GM21381 (cell line): ENCODE measurements at regions not wholly inside any gene's neighbourhood (a gene's known extent, or its start where the extent isn't known, plus 50 kb on each side); places are given as distances from the start of the nearest gene placed in this dataset.
A peak's percentile ranks its signal among the peaks of the same experiment; 100 is the strongest.

Experiments used
- ATAC-seq: cut with Tn5 transposase; IDR thresholded peaks from one replicate; pipeline ENCODE4 v1.9.1; 2021; ENCODE audit warnings: mild to moderate bottlenecking, moderate library complexity; ENCODE audit not compliant: unreplicated experiment

DNA sequence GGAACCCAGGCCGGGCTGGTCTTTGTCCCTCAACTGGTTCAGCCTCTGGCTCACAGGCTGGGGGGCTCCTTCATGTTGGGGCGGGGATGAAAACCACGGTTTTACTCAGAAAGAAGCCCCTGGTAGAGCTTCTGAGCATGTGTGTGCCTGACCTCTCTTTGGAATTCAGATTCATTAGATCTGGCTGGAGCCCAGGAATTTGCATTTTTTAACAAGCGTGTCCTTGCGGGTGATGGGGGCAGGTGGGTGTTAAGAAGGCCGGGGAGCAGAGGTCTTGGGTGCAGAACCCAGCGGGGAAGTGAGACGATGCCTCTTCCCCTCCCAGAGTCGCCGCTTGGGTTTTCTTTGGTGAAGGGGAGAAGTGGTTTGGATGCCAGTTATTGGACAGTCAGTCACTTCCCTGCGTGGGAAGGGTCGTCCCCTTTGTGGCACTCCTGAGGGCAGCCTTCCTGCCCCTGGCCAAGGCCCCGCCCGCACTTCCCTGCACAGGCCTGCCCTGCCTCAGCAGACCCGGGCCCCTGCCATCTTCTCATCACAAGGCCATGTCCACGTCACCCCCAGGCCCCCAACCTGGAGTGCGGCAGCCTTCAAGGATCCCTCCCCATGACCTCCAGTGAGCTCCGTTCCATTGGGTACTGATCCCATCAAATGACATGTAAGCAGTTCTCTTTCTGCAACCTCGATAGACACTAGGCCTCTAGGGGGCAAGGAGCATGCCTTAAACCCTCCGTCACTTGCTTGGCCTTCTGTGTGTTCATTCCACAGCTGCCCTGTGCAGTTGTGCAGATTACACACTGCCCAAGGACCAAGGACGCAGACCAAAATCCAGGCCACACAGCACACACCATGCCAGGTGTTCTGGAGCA, 177.7 kb upstream of the CIBAR2 start:
- no peak for ATAC-seq

DNA sequence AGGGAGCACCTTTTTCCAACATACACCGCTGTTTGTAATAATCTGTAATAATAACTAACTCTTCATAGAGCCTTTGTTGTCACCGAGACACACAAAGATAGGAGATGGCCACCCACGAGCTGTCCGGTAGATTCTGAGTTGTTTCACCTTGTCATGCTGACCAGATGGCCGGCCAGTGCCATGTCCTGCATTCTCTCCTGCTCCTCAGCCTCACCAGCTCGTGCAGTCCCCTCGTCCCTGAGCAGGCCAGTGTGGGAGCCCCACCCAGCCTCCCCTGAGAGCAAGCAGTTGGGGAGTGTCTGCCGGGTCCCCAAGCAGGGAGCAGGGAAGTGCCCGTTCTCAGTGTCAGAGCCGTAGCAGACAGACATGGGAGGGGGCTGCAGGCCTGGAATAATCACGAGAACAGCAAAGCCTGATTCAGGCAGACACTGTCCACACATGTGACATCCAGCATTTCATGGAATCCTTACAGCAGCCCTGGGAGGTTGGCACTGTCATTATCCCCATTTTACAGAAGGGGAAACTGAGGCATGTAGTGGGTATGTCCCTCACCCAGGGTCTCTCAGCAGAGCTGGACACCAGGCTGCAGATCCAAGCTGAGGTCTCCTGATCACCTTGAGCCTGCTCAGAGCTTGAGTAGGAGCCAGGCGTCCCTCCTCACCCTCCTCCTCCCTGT, 178.5 kb upstream of the CIBAR2 start:
- ATAC-seq = no peak

DNA sequence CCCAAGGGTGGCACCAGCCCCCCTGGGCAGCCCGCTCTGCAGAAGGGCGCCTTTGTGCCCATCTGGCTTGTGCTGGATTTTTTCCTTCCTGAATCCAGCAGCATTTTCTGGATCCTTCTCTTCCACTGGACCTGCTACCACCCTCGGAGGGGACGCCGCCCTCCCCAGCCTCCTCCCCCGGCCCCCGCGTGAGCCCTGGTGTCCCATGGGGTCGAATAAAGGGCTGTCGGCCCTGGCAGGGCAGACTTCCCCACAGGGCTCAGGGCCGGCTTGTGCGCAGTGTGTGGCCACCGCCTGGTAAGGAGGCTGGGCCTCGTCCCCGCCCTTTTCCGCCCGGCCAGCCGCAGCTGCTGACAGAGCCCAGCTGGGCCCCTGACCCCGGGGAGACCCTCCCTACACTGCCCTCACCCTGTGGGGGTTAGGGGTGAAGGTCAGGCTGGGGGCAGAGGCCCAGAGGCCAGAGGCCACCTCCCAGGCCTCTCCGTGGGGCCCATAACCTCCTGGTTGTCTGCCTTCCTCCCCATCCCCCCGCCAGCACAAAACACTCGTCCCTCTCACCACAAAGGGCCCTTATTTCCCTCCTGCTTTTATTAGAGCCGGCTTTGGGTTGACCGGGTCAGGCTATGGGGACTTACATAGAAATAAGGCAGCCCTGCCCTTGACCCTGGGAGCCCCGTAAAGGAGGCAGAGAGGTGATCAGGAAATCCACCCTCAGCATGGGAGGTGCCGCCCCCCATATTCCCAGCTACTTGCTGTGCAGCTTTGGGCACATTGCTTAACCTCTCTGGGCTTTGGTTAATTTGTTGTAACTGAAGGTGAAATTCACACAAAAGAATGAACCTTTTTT, 179.3 kb upstream of the CIBAR2 start:
- ATAC-seq = no peak

DNA sequence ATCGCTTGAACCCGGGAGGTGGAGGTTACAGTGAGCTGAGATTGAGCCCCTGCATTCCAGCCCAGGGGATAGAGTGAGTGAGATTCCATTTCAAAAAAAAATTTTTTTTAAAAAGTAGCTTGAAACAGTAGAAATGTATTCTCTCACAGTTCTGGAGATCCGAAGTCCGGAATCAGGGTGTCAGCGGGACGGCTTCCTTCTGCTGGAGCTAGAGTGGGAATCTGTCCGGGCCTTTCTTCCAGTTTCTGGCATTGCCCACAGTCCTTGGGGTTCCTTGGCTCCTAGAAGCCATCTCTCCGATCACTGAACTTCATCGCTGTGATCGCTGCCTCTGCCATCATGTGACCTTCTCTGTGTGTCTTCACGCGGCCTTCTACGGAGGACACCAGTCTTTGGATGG, 181.2 kb upstream of the CIBAR2 start:
- no peak for ATAC-seq

DNA sequence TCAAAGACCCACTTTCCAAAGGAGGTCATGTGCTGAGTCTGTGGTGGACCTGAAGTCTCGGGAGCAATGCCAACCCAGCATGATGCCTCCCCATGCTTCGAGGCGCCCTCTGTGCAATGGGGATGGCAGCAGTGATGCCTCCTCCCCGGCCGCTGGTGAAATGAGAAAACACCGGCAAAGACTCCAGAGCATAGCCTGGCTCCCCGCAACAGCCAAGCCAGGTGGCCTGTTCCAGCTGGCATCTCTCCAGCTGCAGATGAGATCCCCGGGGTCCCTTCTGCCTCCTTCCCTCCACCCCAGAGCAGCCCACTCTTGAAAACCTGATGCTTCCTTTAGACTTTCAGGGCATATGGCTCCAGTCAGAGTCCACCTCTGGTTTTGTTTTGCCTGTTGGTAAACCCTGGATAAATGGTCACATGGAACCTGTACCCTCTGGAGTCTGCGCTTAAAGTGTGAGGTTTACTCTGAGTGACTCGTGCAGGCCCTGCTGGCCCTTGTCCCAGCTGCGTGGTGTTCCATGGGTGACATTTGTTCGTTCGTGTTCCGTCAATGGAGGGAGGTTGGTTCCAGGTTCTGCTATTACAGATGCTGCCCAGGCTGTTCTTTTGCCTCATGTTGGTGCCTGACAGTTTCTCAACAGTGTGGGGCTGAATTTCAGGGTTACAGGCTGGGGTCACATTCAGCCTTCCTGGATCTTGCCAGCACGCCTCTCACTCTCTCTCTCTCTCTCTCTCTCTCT, 181.8 kb upstream of the CIBAR2 start:
- no peak for ATAC-seq

DNA sequence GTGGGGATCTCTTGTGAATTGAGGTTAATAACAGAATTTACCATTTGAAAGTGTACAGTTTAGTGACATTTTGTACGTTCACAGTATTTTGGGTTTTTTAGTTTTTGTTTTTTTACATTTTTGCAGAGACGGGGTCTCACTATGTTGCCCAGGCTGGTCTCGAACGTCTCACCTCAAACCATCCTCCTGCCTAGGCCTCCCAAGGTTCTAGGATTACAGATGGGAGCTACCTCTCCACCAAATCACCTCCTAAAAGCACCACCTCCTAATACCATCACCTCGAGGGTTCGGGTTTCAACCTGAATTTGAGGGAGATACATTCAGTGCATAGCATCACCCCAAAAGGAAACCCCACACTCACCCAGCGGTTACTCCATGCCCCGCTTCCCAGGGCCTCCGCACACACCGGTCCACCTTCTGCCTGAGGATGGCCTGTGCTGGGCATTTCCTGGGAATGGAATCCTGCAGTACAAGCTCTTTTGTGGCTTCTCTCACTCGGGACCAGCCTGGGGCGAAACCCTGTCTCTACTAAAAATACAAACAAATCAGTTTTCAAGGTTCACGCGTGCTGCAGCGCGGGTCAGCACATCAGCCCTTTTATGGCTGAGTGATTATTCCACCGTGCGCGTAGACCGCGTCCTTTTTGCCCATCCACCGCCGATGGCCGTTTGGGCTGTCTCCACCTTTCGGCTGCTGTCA, 182.7 kb upstream of the CIBAR2 start:
- ATAC-seq = no peak

DNA sequence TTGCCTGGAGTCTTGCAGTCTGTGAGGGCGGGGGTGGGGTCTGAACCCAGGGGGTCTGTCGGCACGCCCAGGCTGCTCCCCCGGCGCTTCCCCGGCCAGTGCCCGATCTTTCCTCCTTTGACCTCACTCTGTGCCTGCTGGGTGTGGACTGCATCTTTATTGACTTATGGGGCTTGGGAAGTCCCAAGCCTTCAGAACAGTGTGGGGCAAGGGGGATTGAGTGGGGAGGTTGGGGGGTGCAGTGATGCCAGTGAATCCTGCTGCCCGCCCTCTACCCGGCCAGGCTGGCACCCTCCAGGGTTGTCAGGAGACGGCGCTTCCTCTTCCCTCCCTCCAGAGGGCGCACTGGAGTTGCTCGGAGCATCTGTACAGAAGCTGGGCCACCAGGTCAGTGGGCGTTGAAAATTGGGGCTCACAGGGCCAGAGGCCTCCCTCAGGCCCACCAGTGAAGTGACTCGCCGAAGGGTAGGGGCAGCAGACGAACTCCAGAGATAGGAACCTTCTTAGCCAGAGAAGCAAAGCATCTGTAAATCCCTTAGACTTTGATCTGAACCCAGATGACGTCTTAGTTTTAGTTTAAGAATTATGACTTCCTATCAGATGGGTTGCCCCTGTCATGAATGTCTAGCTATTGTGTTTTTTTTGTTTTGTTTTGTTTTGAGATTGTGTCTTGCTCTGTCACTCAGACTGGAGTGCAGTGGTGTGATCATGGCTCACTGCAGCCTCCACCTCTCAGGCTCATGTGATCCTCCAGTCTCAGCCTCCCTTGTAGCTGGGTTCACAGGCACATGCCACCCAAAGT, 184.8 kb upstream of the CIBAR2 start:
- no peak for ATAC-seq

DNA sequence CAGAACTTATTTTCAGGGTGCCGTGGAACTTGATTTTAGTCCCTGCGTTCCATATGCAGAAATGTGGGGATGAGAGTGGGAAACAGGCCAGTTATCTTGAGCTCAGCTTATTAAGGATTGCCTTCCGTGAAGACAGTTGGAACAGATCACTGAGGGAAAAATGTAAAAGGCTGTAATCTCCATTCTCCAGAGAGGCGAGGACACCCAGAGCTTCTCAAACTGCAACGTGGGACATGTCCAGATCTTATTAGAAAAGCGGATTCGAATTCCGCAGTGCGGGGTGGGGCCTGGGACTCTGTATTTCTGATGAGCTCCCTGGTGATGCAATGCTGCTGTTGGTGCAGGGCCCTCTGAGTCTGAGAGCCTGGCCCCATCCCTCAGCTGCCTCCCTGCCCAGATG, 185.6 kb upstream of the CIBAR2 start:
- no peak for ATAC-seq

DNA sequence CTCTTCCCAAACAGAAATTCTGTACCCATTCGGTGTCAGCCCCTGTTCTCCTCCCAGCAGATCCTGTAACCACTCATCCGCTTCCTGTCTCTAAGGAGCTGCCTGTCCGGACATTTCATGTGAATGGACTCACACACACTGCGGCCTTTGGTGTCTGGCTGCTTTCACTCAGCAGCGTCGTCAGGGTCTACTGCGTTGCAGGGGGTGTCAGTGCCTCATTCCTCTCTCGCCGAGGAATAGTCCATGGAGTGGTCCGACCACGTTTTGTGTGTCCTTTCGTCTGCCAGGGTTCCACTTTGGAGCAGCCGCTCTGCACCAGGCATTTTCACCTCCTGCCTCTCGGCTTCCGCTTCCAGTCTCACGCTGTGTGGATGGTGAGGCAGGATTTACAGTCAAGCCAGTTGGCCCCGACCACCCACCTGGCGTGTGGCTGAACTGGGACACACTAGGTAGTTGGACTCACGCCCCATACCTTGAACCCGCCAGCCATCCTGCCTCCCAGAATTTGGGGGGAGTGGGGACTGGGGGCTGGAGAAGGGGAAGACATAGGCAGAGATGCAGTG, 188.2 kb upstream of the CIBAR2 start:
- ATAC-seq = no peak

DNA sequence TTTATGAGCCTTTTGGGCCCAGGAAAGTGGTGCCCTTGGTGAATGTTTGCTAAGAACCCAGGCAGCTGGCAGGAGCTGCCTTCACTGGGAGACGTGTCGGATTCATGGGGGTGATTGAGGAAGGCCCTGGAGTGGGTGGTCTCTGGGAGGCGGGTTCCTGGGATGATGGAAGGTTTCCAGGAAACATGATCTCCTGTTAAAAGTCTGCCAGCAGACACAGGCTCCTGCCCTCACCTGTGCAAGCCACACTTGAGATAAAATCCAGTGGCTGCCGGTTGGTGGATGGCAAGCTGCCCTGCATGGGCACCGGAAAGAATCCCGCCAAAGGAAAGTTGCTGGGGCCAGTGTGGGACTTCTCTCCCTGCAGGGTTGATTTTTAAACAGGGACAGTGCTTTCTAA, 189.0 kb upstream of the CIBAR2 start:
- ATAC-seq = no peak

DNA sequence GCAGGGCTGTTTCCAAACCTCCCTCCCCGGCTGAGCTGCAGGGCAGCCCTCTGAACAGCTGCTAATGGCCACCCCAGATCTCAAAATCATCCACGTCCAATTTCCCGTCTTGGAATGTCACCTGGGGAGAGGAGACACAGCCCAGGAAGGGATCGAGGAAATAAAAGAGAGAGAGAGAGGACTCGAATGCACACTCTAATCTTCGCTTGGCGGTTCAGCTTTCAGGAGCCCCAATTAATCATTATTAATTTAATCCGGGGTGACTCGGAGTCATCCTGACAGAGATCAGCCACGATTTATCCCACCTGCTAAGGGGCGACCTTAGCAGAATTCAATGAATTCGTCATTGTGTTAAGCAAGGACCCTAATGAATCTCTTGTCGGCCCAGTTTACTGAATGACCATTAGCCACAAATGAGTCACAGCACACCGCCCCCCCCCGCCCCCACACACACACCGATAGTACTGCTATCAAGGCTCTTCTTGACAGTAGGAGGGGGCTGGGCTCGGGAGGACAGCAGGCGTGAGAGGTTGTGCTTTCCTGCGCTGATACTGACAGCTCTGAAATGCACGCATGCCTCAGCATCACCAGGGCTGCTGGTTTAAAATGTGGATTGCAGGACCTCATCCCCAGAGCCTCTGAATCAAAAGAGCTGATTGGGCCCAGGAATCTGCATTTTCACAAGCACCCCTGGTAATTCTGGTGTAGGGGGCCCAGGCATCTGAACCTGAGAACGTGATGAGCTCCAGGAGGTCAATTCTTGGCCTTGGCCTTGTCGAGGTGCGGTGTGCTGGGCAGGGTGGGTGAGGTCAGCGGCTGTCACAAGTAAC, 190.0 kb upstream of the CIBAR2 start:
- ATAC-seq = no peak

DNA sequence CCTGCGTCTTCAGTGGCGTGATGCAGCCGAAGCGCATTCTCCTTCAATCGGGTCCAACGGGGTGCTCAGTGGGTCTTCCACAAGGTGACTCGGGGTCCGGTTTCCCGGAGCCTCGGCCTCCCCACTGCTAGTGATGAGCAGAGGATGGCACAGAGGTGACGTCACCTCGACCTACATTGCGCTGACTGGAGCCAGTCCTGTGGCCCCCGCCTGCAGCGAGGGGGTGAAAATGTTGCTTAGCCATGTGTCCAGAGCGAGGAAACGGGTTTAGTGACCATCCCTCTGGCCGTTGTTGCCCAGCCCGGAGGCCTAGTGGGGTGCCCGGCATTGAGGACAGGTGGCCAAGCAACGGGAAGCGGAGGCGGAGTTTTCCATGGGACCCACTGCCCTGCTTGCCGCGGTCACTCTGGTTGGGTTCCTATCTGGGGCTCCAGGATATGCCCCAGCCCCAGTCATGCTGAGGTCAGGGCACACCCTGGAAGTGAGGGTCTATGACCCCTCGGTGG, 190.6 kb upstream of the CIBAR2 start:
- ATAC-seq = no peak

DNA sequence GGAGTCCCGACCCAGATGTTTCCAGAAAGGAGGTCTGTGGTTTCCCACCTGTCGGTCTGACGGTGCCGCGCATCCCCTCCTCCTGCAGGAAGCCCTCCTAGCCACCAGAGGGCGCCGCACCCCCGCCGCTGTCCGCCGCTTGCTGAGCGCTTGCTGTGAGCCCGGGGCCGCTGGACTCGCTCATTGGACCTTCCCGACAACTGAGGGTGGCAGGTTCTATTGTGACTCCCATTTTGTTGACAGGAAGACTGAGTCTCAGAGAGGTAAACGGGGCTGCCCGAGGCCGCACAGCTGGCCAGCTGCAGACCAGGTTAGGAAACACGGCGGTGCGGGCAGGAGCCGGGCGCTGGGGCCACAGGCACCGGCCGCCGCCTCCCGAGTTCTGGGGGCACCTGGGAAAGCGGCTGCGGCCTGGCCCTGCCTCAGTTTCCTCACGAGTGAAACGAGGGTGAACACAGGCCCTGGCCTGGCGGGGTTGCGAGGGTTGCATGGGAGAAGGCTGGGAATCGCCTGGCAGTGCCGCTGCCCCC, 191.1 kb upstream of the CIBAR2 start:
- ATAC-seq = no peak

DNA sequence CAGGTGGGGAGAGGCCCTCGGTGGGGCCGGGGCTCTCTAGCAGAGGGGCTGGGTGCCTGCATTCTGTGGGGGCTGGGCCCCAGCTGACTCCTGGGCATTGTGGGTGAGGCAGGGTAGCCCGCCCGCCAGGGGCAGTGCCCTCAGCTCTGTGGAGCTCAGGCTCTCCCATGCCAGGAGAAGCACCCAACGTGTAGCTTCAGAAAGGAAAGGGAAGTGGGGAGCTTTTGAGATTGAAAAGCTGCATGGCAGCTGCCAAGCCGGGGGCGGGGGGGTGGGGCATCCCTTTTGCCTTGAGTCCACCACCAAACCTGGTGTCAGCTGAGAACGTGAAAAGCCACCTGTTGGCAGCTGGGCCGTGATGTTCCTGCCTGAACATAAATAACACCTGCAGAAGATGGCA, 192.1 kb upstream of the CIBAR2 start:
- ATAC-seq = no peak

DNA sequence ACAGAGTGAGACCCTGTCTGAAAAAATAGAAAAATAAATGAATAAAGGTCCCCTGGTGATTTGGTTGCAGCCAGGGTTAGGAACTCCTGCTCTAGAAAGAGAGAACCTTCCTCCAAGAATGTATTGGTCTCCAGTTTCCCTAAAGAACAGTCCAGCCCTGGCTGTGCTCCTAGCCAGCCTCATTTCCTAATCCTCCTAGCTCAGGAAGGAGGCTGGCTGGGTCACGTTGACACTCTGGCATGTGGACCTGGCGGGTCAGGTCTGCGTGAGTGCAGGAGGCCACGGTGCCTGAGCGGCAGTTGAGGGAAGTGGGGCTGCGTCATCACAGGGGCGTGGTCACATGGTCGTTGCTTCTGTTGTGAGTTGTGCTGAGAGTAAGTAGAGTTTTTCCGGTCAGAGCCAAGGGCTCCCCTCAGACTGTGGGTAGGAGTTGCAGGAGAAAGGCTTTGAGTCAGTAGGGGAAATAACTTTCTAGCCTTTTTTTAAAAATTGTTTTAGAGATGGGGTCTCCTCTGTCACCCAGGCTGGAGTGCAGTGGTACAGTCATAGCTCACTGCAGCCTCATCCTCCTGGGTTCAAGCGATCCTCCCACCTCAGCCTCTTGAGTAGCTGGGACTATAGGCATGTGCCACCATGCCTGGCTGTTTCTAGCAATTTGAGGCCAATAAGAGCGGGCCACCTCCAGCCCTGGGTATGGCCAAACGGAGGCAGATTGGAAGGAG, 194.0 kb upstream of the CIBAR2 start:
- peak; percentile 69 for ATAC-seq

DNA sequence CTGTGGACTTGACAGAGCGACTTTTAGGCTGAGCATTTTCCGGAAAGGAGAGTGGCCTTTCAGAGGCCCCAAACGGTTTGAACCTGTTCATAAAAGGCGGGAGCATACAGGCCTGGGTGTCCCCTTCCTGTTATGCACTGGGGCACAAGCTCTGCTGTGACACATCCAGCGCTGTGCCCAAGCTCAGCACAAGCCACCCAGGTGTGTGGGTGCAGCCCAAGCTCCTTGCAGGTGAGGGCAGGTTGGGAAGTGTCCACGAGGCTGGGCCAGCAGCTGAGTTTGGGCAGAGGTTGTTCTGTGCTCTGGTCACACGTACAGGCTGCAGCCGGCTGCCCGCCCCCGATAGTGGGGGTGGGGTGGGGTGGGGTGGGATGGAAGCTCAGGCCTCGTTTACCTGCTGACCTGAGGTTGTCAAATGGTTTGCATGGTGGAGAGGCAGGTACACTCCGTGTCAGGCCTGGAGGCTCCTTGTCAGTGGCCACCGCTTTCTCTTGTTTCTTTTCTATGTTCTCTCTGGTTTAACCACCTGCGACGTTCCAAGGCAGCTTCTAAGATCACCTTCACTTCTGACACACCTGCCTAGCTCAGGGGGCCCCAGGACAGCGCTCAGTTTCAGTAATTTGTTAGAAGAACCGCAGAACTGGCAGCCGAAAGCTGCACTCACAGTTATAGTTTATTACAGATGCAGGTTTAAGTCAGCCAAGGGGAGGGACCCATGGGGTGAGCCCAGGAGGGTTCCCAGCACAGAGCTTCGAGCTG, 194.7 kb upstream of the CIBAR2 start:
- no peak for ATAC-seq
